Adrenal gland (tissue), 9 donors: ENCODE measurements at regions not wholly inside any gene's neighbourhood (a gene's known extent, or its start where the extent isn't known, plus 50 kb on each side); places are given as distances from the start of the nearest gene placed in this dataset.

Experiments
- DNase-seq, 7 donors: peaks; one replicate each; pipeline ENCODE4 v3.0.0-alpha.2; 2019 to 2020
- H3K27ac ChIP-seq, 5 donors: fragments of 200-600 bp; sonication (generic) in 4 of 5; 1 replicate in 3 of 5; 2 replicates in 2 of 5; pipeline versions ENCODE4 v1.5.1 to v1.8.0; 2016 to 2020; ENCODE audit warnings: mild to moderate bottlenecking in 1 of 5
- H3K27me3 ChIP-seq: fragments of 200-600 bp; 2 replicates; pipeline ENCODE4 v1.8.0; 2021
- H3K36me3 ChIP-seq, 2 donors: fragments of 200-600 bp; replicated peaks in 1 of 2; 1 replicate in 1 of 2; 2 replicates in 1 of 2; pipeline versions ENCODE4 v1.5.1 to v1.8.0; 2018 to 2022
- H3K4me1 ChIP-seq, 2 donors: fragments of 200-600 bp; replicated peaks in 1 of 2; 1 replicate in 1 of 2; 2 replicates in 1 of 2; pipeline versions ENCODE4 v1.5.1 to v1.8.0; 2018 to 2021
- H3K4me3 ChIP-seq, 4 donors: fragments of 200-600 bp; sonication (generic) in 3 of 4; one replicate each; pipeline ENCODE4 v1.5.1; 2016 to 2018
- H3K9me3 ChIP-seq, 3 donors: fragments of 200-600 bp; sonication (generic) in 1 of 3; replicated peaks in 1 of 3; 1 replicate in 2 of 3; 2 replicates in 1 of 3; pipeline versions ENCODE4 v1.5.1 to v1.8.0; 2016 to 2021
- CTCF ChIP-seq, 6 experiments: fragments of 450-650 bp in 4 of 6; fragments of 200-600 bp in 2 of 6; sonication (generic) in 1 of 6; IDR thresholded peaks; 1 replicate in 5 of 6; 2 replicates in 1 of 6; pipeline versions ENCODE4 v1.5.1 to v1.8.0; 2016 to 2021; ENCODE audit warnings: antibody characterized with exemption in 6 of 6, mild to moderate bottlenecking in 2 of 6, moderate library complexity in 1 of 6
- POLR2A ChIP-seq, 2 donors: fragments of 450-650 bp; IDR thresholded peaks; one replicate each; pipeline ENCODE4 v1.6.1; 2017; ENCODE audit warnings: antibody characterized with exemption in 2 of 2, mild to moderate bottlenecking in 2 of 2, moderate library complexity in 1 of 2
- WGBS, 4 donors: extraction: QIAGEN DNeasy Blood & Tissue Kit in 2 of 4; methylation state at CpG; one replicate each; pipeline versions ENCODE4 v1.1.5 to v1.1.7; 2013 to 2017; 5-methylcytosine and 5-hydroxymethylcytosine counted together
- intact Hi-C, 2 donors: fragments of 100-400 bp; cut with DNase I; formaldehyde crosslinking; loops; one replicate each; pipeline versions ENCODE4 v1.14.1 to v1.15.0; 2022 to 2023
- donor health status: healthy with polysubstance abuse.
- donor health status: Bipolar disorder and iron deficiency.
- donor health status: DM: yes; HTN: yes; CAD: no.
- donor health status: DM: no; HTN: no; CAD: no.
- donor health status: DM: no; HTN: no; CAD: no.

GRCh38 chr10:65491799-65492198 is 1434.0 kb upstream of the LRRTM3 start:
- TF ChIP-seq POLR2A (IDR thresholded peaks at IDR 0.05), result no peak
- TF ChIP-seq CTCF (IDR thresholded peaks at IDR 0.05), result no peak
- intact Hi-C loops, result no loop called here
- H3K36me3 ChIP-seq, result no peaks in the 10 kb centered on the region
- no peaks in the 10 kb centered on the region for H3K9me3 ChIP-seq
- no peaks in the 10 kb centered on the region for H3K27me3 ChIP-seq
- DNase-seq, result no peak
- H3K27ac ChIP-seq, result no peak overlapping the region
- H3K4me1 ChIP-seq, result no peaks in the 10 kb centered on the region
- no peak overlapping the region for H3K4me3 ChIP-seq

GRCh38 chr10:65496541-65496940 is 1429.3 kb upstream of the LRRTM3 start:
- no peaks in the 10 kb centered on the region for H3K27me3 ChIP-seq
- H3K4me1 ChIP-seq, result no peaks in the 10 kb centered on the region
- 66 to 76% (median 72%) methylated on average over 5 of the region's 5 CpGs for WGBS, 4 donors
- no peak for TF ChIP-seq POLR2A (IDR thresholded peaks at IDR 0.05)
- no peak for TF ChIP-seq CTCF (IDR thresholded peaks at IDR 0.05)
- H3K36me3 ChIP-seq, result no peaks in the 10 kb centered on the region
- H3K4me3 ChIP-seq, result no peak overlapping the region
- intact Hi-C loops, result no loop called here
- H3K9me3 ChIP-seq, result no peaks in the 10 kb centered on the region
- no peak overlapping the region for H3K27ac ChIP-seq
- no peak for DNase-seq

GRCh38 chr10:65497837-65498236 is 1428.0 kb upstream of the LRRTM3 start:
- Histone ChIP-seq H3K27me3 (no peaks in the 10 kb centered on the region), H3K36me3 (no peaks in the 10 kb centered on the region), H3K9me3 (no peaks in the 10 kb centered on the region), H3K4me1 (no peaks in the 10 kb centered on the region), H3K4me3 (no peak overlapping the region), H3K27ac (no peak overlapping the region)
- TF ChIP-seq CTCF (IDR thresholded peaks at IDR 0.05) (no peak), POLR2A (IDR thresholded peaks at IDR 0.05) (no peak)
- intact Hi-C loops, result no loop called here
- DNase-seq, result no peak

DNA sequence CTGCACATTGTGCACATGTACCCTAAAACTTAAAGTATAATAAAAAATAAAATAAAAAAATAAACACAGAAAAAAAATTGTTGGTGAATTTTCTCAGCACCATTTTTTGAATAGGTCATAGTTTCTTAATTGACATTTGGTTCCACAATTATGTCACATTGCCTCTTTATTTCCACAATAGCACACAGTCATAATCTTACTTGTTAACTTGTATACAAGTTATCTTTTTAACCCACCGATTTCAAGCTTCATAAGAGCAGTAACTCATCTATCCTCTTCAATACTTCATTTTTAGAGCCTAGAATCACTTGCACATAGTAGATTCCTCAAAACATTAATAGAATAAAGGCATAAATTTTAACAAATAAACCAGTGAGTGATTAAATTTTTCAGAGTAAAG is 1425.1 kb upstream of the LRRTM3 start:
- no peaks in the 10 kb centered on the region for H3K36me3 ChIP-seq
- DNase-seq, result no peak
- TF ChIP-seq POLR2A (IDR thresholded peaks at IDR 0.05) (no peak), CTCF (IDR thresholded peaks at IDR 0.05) (no peak)
- H3K4me1 ChIP-seq, result no peaks in the 10 kb centered on the region
- H3K27ac ChIP-seq, result no peak overlapping the region
- H3K4me3 ChIP-seq, result no peak overlapping the region
- no peaks in the 10 kb centered on the region for H3K27me3 ChIP-seq
- H3K9me3 ChIP-seq, result no peaks in the 10 kb centered on the region
- intact Hi-C loops, result no loop called here
- 61 to 75% (median 72%) methylated on average over 1 of the region's 1 CpG for WGBS, 4 donors
